HepG2 (cell line): ENCODE measurements at regions not wholly inside any gene's neighbourhood (a gene's known extent, or its start where the extent isn't known, plus 50 kb on each side); places are given as distances from the start of the nearest gene placed in this dataset.

Experiments
- ATAC-seq: fragments of 200-7000 bp; cut with Tn5 transposase; 3 replicates; pipeline ENCODE4 v1.9.1; 2020; ENCODE audit warnings: mild to moderate bottlenecking, moderate library complexity
- BruUV-seq: library from RNA; stranded (reverse); fragments of 400-500 nt; replicated peaks from 2 replicates; lab custom pipeline; 2021; lab: Mats Ljungman, UMichigan
- CTCF ChIA-PET: fragments of 300-600 bp; formaldehyde crosslinking; extraction: SDS; loops from one replicate; lab custom pipeline; 2021; ENCODE audit warnings: low total read pairs, inconsistent platforms, low intra/inter-chr PET ratio; lab: Yijun Ruan, JAX
- POLR2A ChIA-PET: fragments of 350-600 bp; sonication (Branson Sonifier 250); formaldehyde crosslinking; loops from one replicate; lab custom pipeline; 2020; ENCODE audit warnings: antibody characterized with exemption, inconsistent platforms; lab: Yijun Ruan, JAX
- DNase-seq: peaks from one replicate; pipeline ENCODE4 v3.0.0-alpha.2; 2015; ENCODE audit warnings: low spot score
- FAIRE-seq: peaks from 3 replicates; lab custom pipeline; 2011; peaks lifted over from hg19 to GRCh38; lab: Jason Lieb, UNC
- H2AFZ ChIP-seq: one replicate; pipeline ENCODE4 v1.6.1; 2011; ENCODE audit warnings: low read length, inconsistent platforms
- H3K27ac ChIP-seq: fragments of 300-600 bp; 3 replicates; pipeline ENCODE4 v1.8.0; 2011; ENCODE audit warnings: mixed run types, mild to moderate bottlenecking, mixed read lengths, low read length, inconsistent platforms; ENCODE audit not compliant: insufficient read depth; ENCODE audit errors: extremely low read length
- H3K27me3 ChIP-seq, 2 experiments: fragments of 200-600 bp in 1 of 2; 2 replicates in 1 of 2; 3 replicates in 1 of 2; pipeline versions ENCODE4 v1.6.0 to v1.8.0; 2011; ENCODE audit warnings: low read length in 2 of 2, mild to moderate bottlenecking in 2 of 2, moderate library complexity in 2 of 2, inconsistent platforms in 1 of 2; ENCODE audit not compliant: insufficient read depth in 2 of 2, control insufficient read depth in 1 of 2
- H3K36me3 ChIP-seq, 2 experiments: fragments of 200-600 bp in 1 of 2; replicated peaks in 1 of 2; 2 replicates in 1 of 2; 3 replicates in 1 of 2; pipeline versions ENCODE4 v1.5.1 to v1.8.0; 2011; ENCODE audit warnings: low read length in 2 of 2, inconsistent platforms in 1 of 2; ENCODE audit not compliant: insufficient read depth in 2 of 2, control insufficient read depth in 1 of 2
- H3K4me1 ChIP-seq: 2 replicates; pipeline ENCODE4 v1.5.1; 2012; ENCODE audit warnings: low read length, inconsistent platforms; ENCODE audit not compliant: insufficient read depth
- H3K4me2 ChIP-seq: 2 replicates; pipeline ENCODE4 v1.6.0; 2011; ENCODE audit warnings: low read depth, low read length, inconsistent platforms
- H3K4me3 ChIP-seq, 3 experiments: fragments of 200-600 bp in 1 of 3; sonication (generic), shearing (Covaris generic) in 1 of 3; replicated peaks in 1 of 3; 2 replicates each; pipeline ENCODE4 v1.5.1; 2011 to 2016; ENCODE audit warnings: low read length in 3 of 3, inconsistent platforms in 2 of 3, low read depth in 2 of 3, mild to moderate bottlenecking in 2 of 3, control low read depth in 1 of 3, mixed read lengths in 1 of 3; ENCODE audit not compliant: insufficient read depth in 1 of 3
- H3K79me2 ChIP-seq: one replicate; pipeline ENCODE4 v1.6.1; 2011; ENCODE audit warnings: low read length, inconsistent platforms; ENCODE audit not compliant: insufficient read depth
- H3K9ac ChIP-seq: 2 replicates; pipeline ENCODE4 v1.6.0; 2011; ENCODE audit warnings: mild to moderate bottlenecking, low read depth, low read length, inconsistent platforms; ENCODE audit not compliant: insufficient read depth
- H3K9me3 ChIP-seq: 2 replicates; pipeline ENCODE4 v1.5.1; 2012; ENCODE audit warnings: mild to moderate bottlenecking, low read length
- H4K20me1 ChIP-seq: 2 replicates; pipeline ENCODE4 v1.6.0; 2011; ENCODE audit warnings: inconsistent platforms, mild to moderate bottlenecking, low read length, moderate library complexity; ENCODE audit not compliant: insufficient read depth
- ARID2 ChIP-seq: sonication (generic); formaldehyde crosslinking; IDR thresholded peaks from 2 replicates; pipeline ENCODE4 v1.8.1; 2022; ENCODE audit warnings: mild to moderate bottlenecking, missing genetic modification reagents, borderline replicate concordance
- ARNT2 ChIP-seq: sonication (generic); formaldehyde crosslinking; IDR thresholded peaks from 2 replicates; pipeline ENCODE4 v1.8.0; 2022; ENCODE audit warnings: mild to moderate bottlenecking, low read depth, missing genetic modification reagents, moderate library complexity
- E2F2 ChIP-seq: sonication (generic); formaldehyde crosslinking; IDR thresholded peaks from 2 replicates; pipeline ENCODE4 v1.4.0; 2020; ENCODE audit warnings: missing genetic modification reagents, borderline replicate concordance
- JUN ChIP-seq: sonication (generic); formaldehyde crosslinking; IDR thresholded peaks from 2 replicates; pipeline ENCODE4 v1.4.0; 2020; ENCODE audit warnings: mild to moderate bottlenecking, missing genetic modification reagents
- MLX ChIP-seq: IDR thresholded peaks from 2 replicates; pipeline ENCODE4 v1.6.1; 2016
- NFKB2 ChIP-seq: sonication (generic); formaldehyde crosslinking; IDR thresholded peaks from 2 replicates; pipeline ENCODE4 v1.4.0; 2020; ENCODE audit warnings: missing genetic modification reagents, borderline replicate concordance
- NFYC ChIP-seq: IDR thresholded peaks from 2 replicates; pipeline ENCODE4 v1.6.1; 2016; ENCODE audit warnings: missing genetic modification reagents, missing compliant biosample characterization
- PRPF4 ChIP-seq: fragments of 200-400 bp; formaldehyde crosslinking; IDR thresholded peaks from 2 replicates; pipeline ENCODE4 v1.6.1; 2016; ENCODE audit warnings: low read length, low read depth; ENCODE audit not compliant: poor library complexity, severe bottlenecking
- RARA ChIP-seq: IDR thresholded peaks from 2 replicates; pipeline ENCODE4 v1.6.1; 2016; ENCODE audit warnings: missing genetic modification reagents, missing compliant biosample characterization
- SMAD9 ChIP-seq: sonication (generic); formaldehyde crosslinking; IDR thresholded peaks from 2 replicates; pipeline ENCODE4 v1.5.1; 2020; ENCODE audit warnings: mild to moderate bottlenecking, missing genetic modification reagents
- SRSF4 ChIP-seq: fragments of 200-400 bp; formaldehyde crosslinking; IDR thresholded peaks from one replicate; pipeline ENCODE4 v1.6.1; 2018; ENCODE audit warnings: mild to moderate bottlenecking, low read depth, low read length, moderate library complexity; ENCODE audit not compliant: poor library complexity, severe bottlenecking
- STAT5B ChIP-seq: sonication (generic); formaldehyde crosslinking; IDR thresholded peaks from 2 replicates; pipeline ENCODE4 v1.4.0; 2020; ENCODE audit warnings: missing genetic modification reagents
- TCF7L2 ChIP-seq: IDR thresholded peaks from 2 replicates; pipeline ENCODE4 v1.6.1; 2011; ENCODE audit warnings: mild to moderate bottlenecking, low read depth, low read length, moderate library complexity
- UBTF ChIP-seq: sonication (generic); formaldehyde crosslinking; IDR thresholded peaks from 2 replicates; pipeline ENCODE4 v1.4.0; 2020; ENCODE audit warnings: mild to moderate bottlenecking, missing genetic modification reagents
- XRCC5 ChIP-seq: fragments of 200-400 bp; formaldehyde crosslinking; optimal IDR thresholded peaks from 2 replicates; pipeline ENCODE3; 2017; ENCODE audit warnings: mild to moderate bottlenecking, low read length
- ZFP90 ChIP-seq: sonication (generic); formaldehyde crosslinking; IDR thresholded peaks from 2 replicates; pipeline ENCODE4 v1.8.0; 2022; ENCODE audit warnings: missing genetic modification reagents, mild to moderate bottlenecking, inconsistent platforms, borderline replicate concordance
- ZNF451 ChIP-seq: sonication (generic); formaldehyde crosslinking; IDR thresholded peaks from 2 replicates; pipeline ENCODE4 v1.5.0; 2020; ENCODE audit warnings: mild to moderate bottlenecking, missing genetic modification reagents
- ZNF468 ChIP-seq: sonication (generic); formaldehyde crosslinking; IDR thresholded peaks from 2 replicates; pipeline ENCODE4 v1.8.0; 2022; ENCODE audit warnings: mild to moderate bottlenecking, moderate library complexity, missing genetic modification reagents
- WGBS: methylation state at CpG from one replicate; pipeline ENCODE4 v1.1.6; 2017; ENCODE audit warnings: low lambda C conversion rate; 5-methylcytosine and 5-hydroxymethylcytosine counted together
- in situ Hi-C: cut with HindIII; loops from 2 replicates; pipeline ENCODE4 v1.10.0; 2017; ENCODE audit warnings: low pct_unique_long_range_greater_than_20kb; ENCODE audit not compliant: extremely low pct_ligation_motif_present
- intact Hi-C: fragments of 100-400 bp; cut with micrococcal nuclease; formaldehyde crosslinking; loops from one replicate; pipeline ENCODE4 v1.10.0; 2022; ENCODE audit not compliant: unreplicated experiment
- TF ChIP-seq, protein P1 (sequence below): sonication (generic); formaldehyde crosslinking; IDR thresholded peaks from 2 replicates; pipeline ENCODE4 v1.4.0; 2020; ENCODE audit warnings: missing genetic modification reagents

GRCh38 chr15:29611057-29611456 is 211.2 kb downstream of the TJP1 start:
- no peak for DNase-seq
- POLR2A ChIA-PET, result no interaction called here
- WGBS, result 2% methylated on average over 3 of the region's 3 CpGs
- H3K4me1 ChIP-seq, result no peaks in the 10 kb centered on the region
- no peak overlapping the region for H3K27ac ChIP-seq
- peaks cover 1 to 4% of the 10 kb centered on the region in 2 experiments; a peak in 3 of 5 replicates for H3K27me3 ChIP-seq
- in situ Hi-C loops (no loop called here), intact Hi-C loops (no loop called here)
- H3K4me3 ChIP-seq, result no peak overlapping the region
- no peaks in the 10 kb centered on the region for H4K20me1 ChIP-seq
- no peaks in the 10 kb centered on the region for H3K79me2 ChIP-seq
- TF ChIP-seq RARA (no peak), SRSF4 (no peak), ZNF468 (CRISPR knock-in tag) (no peak), TCF7L2 (no peak), XRCC5 (no peak), ZFP90 (no peak), STAT5B (CRISPR knock-in tag) (no peak), ARID2 (CRISPR knock-in tag) (no peak), PRPF4 (no peak), NFKB2 (no peak), ZNF451 (CRISPR knock-in tag) (no peak), SMAD9 (no peak), NFYC (CRISPR knock-in tag) (no peak), E2F2 (CRISPR knock-in tag) (no peak), MLX (CRISPR knock-in tag) (no peak), JUN (CRISPR knock-in tag) (no peak), UBTF (no peak), ARNT2 (CRISPR knock-in tag) (no peak)
- TF ChIP-seq, protein P1, sequence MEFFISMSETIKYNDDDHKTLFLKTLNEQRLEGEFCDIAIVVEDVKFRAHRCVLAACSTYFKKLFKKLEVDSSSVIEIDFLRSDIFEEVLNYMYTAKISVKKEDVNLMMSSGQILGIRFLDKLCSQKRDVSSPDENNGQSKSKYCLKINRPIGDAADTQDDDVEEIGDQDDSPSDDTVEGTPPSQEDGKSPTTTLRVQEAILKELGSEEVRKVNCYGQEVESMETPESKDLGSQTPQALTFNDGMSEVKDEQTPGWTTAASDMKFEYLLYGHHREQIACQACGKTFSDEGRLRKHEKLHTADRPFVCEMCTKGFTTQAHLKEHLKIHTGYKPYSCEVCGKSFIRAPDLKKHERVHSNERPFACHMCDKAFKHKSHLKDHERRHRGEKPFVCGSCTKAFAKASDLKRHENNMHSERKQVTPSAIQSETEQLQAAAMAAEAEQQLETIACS, result no peak
- H3K4me2 ChIP-seq, result no peak overlapping the region
- no peak overlapping the region for H2AFZ ChIP-seq
- no peak for FAIRE-seq
- no peak overlapping the region for H3K9ac ChIP-seq
- H3K36me3 ChIP-seq, result no peaks in the 10 kb centered on the region
- no peak for ATAC-seq
- H3K9me3 ChIP-seq, result no peaks in the 10 kb centered on the region
- CTCF ChIA-PET, result no interaction called here
- no TSS peak for BruUV-seq
